8988T (cell line): ENCODE measurements at regions not wholly inside any gene's neighbourhood (a gene's known extent, or its start where the extent isn't known, plus 50 kb on each side); places are given as distances from the start of the nearest gene placed in this dataset.

Experiments
- DNase-seq: peaks from one replicate; pipeline ENCODE4 v3.0.0; 2011

GRCh38 chr14:61953602-61954001, 191.4 kb downstream of the SNAPC1 start:
- no peak for DNase-seq

- DNase-seq: no peak
Measured at GRCh38 chr14:61954306-61954705, 192.1 kb downstream of the SNAPC1 start.

- no peak for DNase-seq
Measured at GRCh38 chr14:61956517-61956916, 194.3 kb downstream of the SNAPC1 start.

- no peak for DNase-seq
Measured at GRCh38 chr14:61959348-61959747, 197.1 kb downstream of the SNAPC1 start.

- no peak for DNase-seq
Measured at GRCh38 chr14:61961369-61961768, 199.1 kb downstream of the SNAPC1 start.

- no peak for DNase-seq
Measured at GRCh38 chr14:61963926-61964325, 201.7 kb downstream of the SNAPC1 start.

GRCh38 chr14:61965030-61965745, 203.0 kb downstream of the SNAPC1 start:
- no peak for DNase-seq

GRCh38 chr14:61968207-61968606, 206.0 kb downstream of the SNAPC1 start:
- DNase-seq: no peak

- DNase-seq: no peak
Measured at GRCh38 chr14:61972711-61973110, 210.5 kb downstream of the SNAPC1 start.

- DNase-seq: no peak
Measured at GRCh38 chr14:61973981-61974380, 211.8 kb downstream of the SNAPC1 start.

GRCh38 chr14:61977217-61977616, 215.0 kb downstream of the SNAPC1 start:
- DNase-seq: no peak

GRCh38 chr14:61988240-61988639, 226.0 kb downstream of the SNAPC1 start:
- no peak for DNase-seq

- no peak for DNase-seq
Measured at GRCh38 chr14:61992139-61992538, 229.9 kb downstream of the SNAPC1 start.

- no peak for DNase-seq
Measured at GRCh38 chr14:61992926-61993325, 230.7 kb downstream of the SNAPC1 start.

- no peak for DNase-seq
Measured at GRCh38 chr14:61994589-61994988, 232.4 kb downstream of the SNAPC1 start.

GRCh38 chr14:61996753-61997152, 234.5 kb downstream of the SNAPC1 start:
- no peak for DNase-seq

- DNase-seq: no peak
Measured at GRCh38 chr14:61997161-61997560, 234.9 kb downstream of the SNAPC1 start.

GRCh38 chr14:62001963-62002362, 239.7 kb downstream of the SNAPC1 start:
- no peak for DNase-seq

GRCh38 chr14:62002642-62003041, 240.4 kb downstream of the SNAPC1 start:
- no peak for DNase-seq

- DNase-seq: no peak
Measured at GRCh38 chr14:62003701-62004100, 241.5 kb downstream of the SNAPC1 start.

GRCh38 chr14:62006116-62006731, 244.0 kb downstream of the SNAPC1 start:
- no peak for DNase-seq

- no peak for DNase-seq
Measured at GRCh38 chr14:62015243-62015642, 253.0 kb downstream of the SNAPC1 start.

- no peak for DNase-seq
Measured at GRCh38 chr14:62015945-62016344, 253.7 kb downstream of the SNAPC1 start.

- DNase-seq: no peak
Measured at GRCh38 chr14:62017651-62018230, 255.5 kb downstream of the SNAPC1 start.
